ENCODE measurements at regions not wholly inside any gene's neighbourhood (a gene's known extent, or its start where the extent isn't known, plus 50 kb on each side); places are given as distances from the start of the nearest gene placed in this dataset.
"Not testable (repeated sequence)": the region's sequence is repeated elsewhere in the genome, so short reads cannot be mapped to it uniquely, and the experiment has no call there.

DNA sequence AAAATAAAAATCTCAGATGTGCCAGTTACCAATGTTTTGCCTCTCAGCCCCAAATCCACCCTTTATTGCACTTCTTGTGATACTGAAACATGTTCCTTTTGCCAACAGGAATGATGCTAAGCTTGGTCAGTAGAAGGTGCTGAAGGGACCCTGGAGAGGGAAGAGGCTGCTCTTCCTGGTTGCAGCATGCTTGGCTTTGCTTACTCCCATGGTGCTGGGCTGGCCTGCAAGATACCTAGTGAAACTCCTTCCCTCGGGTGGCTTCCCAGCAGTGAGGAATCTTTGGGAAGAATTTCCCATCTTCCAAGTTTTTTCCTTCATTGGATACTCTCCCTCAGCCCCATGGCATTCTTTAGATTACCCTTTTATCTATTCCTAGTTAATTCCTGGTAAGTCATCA is 151.8 kb upstream of the TGFBR2 start:
- Mint-ChIP-seq H3K4me1 (no peaks in the 10 kb centered on the region), H3K27ac (no peak overlapping the region), H3K27me3 (ENCODE audit: low read depth, poor library complexity) (no peaks in the 10 kb centered on the region), H3K9me3 (peaks cover 12% of the 10 kb centered on the region), H3K4me3 (no peak overlapping the region), H3K36me3 (ENCODE audit: low read depth) (no peaks in the 10 kb centered on the region)
- TF ChIP-seq, protein P1, sequence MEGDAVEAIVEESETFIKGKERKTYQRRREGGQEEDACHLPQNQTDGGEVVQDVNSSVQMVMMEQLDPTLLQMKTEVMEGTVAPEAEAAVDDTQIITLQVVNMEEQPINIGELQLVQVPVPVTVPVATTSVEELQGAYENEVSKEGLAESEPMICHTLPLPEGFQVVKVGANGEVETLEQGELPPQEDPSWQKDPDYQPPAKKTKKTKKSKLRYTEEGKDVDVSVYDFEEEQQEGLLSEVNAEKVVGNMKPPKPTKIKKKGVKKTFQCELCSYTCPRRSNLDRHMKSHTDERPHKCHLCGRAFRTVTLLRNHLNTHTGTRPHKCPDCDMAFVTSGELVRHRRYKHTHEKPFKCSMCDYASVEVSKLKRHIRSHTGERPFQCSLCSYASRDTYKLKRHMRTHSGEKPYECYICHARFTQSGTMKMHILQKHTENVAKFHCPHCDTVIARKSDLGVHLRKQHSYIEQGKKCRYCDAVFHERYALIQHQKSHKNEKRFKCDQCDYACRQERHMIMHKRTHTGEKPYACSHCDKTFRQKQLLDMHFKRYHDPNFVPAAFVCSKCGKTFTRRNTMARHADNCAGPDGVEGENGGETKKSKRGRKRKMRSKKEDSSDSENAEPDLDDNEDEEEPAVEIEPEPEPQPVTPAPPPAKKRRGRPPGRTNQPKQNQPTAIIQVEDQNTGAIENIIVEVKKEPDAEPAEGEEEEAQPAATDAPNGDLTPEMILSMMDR (IDR thresholded peaks at IDR 0.05): no peak
- no peak for DNase-seq

DNA sequence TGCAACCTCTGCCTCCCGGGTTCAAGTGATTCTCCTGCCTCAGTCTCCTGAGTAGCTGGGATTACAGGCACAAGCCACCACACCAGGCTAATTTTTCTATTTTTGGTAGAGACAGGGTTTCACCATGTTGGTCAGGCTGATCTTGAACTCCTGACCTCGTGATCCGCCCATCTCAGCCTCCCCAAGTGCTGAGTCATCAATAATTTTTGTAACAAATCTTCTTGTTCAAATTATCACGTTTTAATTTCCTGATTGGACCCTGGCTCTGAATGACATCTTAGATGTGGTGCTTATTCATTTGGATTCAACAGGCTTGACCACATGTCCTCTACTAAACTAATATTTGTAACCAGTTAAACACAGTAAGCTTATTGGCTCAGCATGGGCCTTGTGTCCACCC is 151.3 kb upstream of the TGFBR2 start:
- H3K27me3 Mint-ChIP-seq (ENCODE audit: low read depth, poor library complexity): not testable (repeated sequence)
- H3K9me3 Mint-ChIP-seq: peaks cover 14% of the 10 kb centered on the region

DNA sequence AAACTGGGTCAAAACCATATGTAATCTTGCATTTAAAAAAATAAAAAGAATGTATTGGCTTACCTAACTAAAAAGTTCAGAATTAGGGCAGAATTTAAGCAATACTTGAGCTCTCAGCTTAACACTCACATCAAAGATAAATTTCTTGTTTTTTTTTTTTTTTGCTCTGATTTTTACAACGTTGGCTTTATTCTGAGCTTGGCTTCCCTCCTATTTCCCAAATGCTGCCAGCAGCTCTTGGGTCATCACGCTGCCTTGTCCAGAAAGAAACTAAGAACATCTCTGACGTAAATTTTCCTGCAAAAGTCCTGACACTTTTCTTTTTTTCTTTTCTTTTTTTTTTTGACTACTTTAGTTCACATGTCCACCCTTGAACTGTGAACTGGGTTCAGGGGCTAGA is 150.6 kb upstream of the TGFBR2 start:
- peaks cover 17% of the 10 kb centered on the region for H3K9me3 Mint-ChIP-seq
- H3K4me1 Mint-ChIP-seq: no peaks in the 10 kb centered on the region
- DNase-seq: no peak
- H3K4me3 Mint-ChIP-seq: no peak overlapping the region
- H3K27me3 Mint-ChIP-seq (ENCODE audit: low read depth, poor library complexity): peaks cover 5% of the 10 kb centered on the region
- TF ChIP-seq, protein P1 (IDR thresholded peaks at IDR 0.05): no peak
- H3K27ac Mint-ChIP-seq: no peak overlapping the region
- no peaks in the 10 kb centered on the region for H3K36me3 Mint-ChIP-seq (ENCODE audit: low read depth)

More for the DNA sequence above, 151.3 kb upstream of the TGFBR2 start:
- not testable (repeated sequence) for H3K36me3 Mint-ChIP-seq (ENCODE audit: low read depth); DNase-seq; H3K4me1 Mint-ChIP-seq; H3K27ac Mint-ChIP-seq; H3K4me3 Mint-ChIP-seq

DNA sequence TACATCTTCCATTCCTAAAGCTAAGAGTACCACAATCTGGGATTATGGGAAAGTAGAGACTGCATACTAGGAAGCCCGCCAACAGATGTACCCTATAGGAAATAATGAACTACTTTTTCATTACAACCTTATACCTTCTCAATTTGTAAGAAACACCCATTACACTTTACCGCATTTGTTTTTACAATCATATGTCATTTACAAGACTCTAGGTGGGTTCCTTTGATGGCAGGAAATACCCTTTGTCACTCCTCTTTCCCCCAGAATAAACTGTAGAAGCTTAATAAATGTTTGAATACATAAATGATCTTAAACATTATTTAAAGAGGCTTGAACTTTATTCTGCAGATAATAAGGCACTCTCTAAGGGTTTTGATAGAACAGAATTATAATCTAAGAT is 150.1 kb upstream of the TGFBR2 start:
- H3K27ac Mint-ChIP-seq: no peak overlapping the region
- peaks cover 5% of the 10 kb centered on the region for H3K27me3 Mint-ChIP-seq (ENCODE audit: low read depth, poor library complexity)
- no peaks in the 10 kb centered on the region for H3K4me1 Mint-ChIP-seq
- TF ChIP-seq, protein P1 (IDR thresholded peaks at IDR 0.05): no peak
- H3K4me3 Mint-ChIP-seq: no peak overlapping the region
- no peaks in the 10 kb centered on the region for H3K36me3 Mint-ChIP-seq (ENCODE audit: low read depth)
- DNase-seq: no peak
- peaks cover 17% of the 10 kb centered on the region for H3K9me3 Mint-ChIP-seq

DNA sequence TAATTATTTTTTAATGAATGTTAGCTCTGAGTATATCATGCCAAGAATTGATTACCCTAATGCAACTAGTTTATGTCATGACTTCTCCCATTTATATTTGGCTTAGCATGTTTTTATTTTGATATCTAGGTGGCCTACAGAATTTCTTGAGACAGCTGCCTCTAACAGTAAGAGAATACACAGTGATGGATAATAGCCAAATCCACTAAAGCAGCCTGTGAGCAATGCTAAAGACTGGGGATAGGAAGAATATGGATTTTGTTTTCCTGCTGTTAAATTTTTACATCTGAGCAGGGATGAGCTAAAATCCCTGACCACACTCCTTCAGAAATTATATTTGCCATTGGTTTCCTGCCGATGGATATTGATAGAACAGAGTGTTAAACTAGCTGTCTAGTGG is 149.3 kb upstream of the TGFBR2 start:
- TF ChIP-seq, protein P1 (IDR thresholded peaks at IDR 0.05): no peak
- H3K27ac Mint-ChIP-seq: no peak overlapping the region
- peaks cover 5% of the 10 kb centered on the region for H3K27me3 Mint-ChIP-seq (ENCODE audit: low read depth, poor library complexity)
- H3K36me3 Mint-ChIP-seq (ENCODE audit: low read depth): no peaks in the 10 kb centered on the region
- H3K4me1 Mint-ChIP-seq: no peaks in the 10 kb centered on the region
- no peak for DNase-seq
- H3K4me3 Mint-ChIP-seq: no peak overlapping the region
- peaks cover 13% of the 10 kb centered on the region for H3K9me3 Mint-ChIP-seq

DNA sequence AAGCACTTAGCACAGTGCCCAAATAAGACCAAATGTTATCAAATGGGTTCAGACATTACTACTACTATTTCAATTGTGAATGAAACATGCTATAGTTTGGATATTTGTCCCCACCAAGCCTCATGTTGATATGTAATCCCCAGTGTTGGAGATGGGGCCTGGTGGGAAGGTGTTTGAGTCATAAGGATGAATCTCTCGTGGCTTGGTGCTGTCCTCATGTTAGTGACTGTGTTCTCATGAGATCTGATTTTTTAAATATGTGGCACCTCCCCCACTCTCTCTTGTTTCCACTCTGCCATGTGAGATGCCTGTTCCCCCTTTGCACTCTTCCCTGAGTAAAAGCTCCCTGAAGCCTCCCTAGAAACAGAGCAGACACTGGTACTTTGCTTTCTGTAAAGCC is 148.7 kb upstream of the TGFBR2 start:
- no peak overlapping the region for H3K4me3 Mint-ChIP-seq
- H3K27ac Mint-ChIP-seq: no peak overlapping the region
- no peaks in the 10 kb centered on the region for H3K4me1 Mint-ChIP-seq
- peaks cover 5% of the 10 kb centered on the region for H3K27me3 Mint-ChIP-seq (ENCODE audit: low read depth, poor library complexity)
- DNase-seq: no peak
- H3K36me3 Mint-ChIP-seq (ENCODE audit: low read depth): no peaks in the 10 kb centered on the region
- TF ChIP-seq, protein P1 (IDR thresholded peaks at IDR 0.05): no peak
- H3K9me3 Mint-ChIP-seq: peaks cover 7% of the 10 kb centered on the region
